Astrocyte (in vitro differentiated cells and primary cell): ENCODE measurements at regions not wholly inside any gene's neighbourhood (a gene's known extent, or its start where the extent isn't known, plus 50 kb on each side); places are given as distances from the start of the nearest gene placed in this dataset.

Experiments used
- DNase-seq: peaks from one replicate; pipeline ENCODE4 v3.0.0-alpha.2; 2010; ENCODE audit warnings: low read depth
- FAIRE-seq: peaks from 2 replicates; lab custom pipeline; 2011; peaks lifted over from hg19 to GRCh38; lab: Jason Lieb, UNC
- H2AFZ ChIP-seq: 2 replicates; pipeline ENCODE4 v1.6.0; 2012; ENCODE audit warnings: low read depth, low read length, inconsistent platforms
- H3K27ac ChIP-seq: 2 replicates; pipeline ENCODE4 v1.5.1; 2011; ENCODE audit warnings: low read depth, low read length, inconsistent platforms
- H3K27me3 ChIP-seq: 2 replicates; pipeline ENCODE4 v1.6.0; 2011; ENCODE audit warnings: low read length, inconsistent platforms; ENCODE audit not compliant: insufficient read depth
- H3K36me3 ChIP-seq: 2 replicates; pipeline ENCODE4 v1.5.1; 2011; ENCODE audit warnings: low read length, inconsistent platforms; ENCODE audit not compliant: insufficient read depth
- H3K4me1 ChIP-seq: 2 replicates; pipeline ENCODE4 v1.5.1; 2011; ENCODE audit warnings: low read length, inconsistent platforms; ENCODE audit not compliant: insufficient read depth
- H3K4me2 ChIP-seq: 2 replicates; pipeline ENCODE4 v1.6.0; 2012; ENCODE audit warnings: low read length, inconsistent platforms
- H3K4me3 ChIP-seq: 2 replicates; pipeline ENCODE4 v1.5.1; 2011; ENCODE audit warnings: low read depth, mild to moderate bottlenecking, low read length, inconsistent platforms; ENCODE audit not compliant: insufficient read depth
- H3K79me2 ChIP-seq: 2 replicates; pipeline ENCODE4 v1.6.0; 2012; ENCODE audit warnings: mild to moderate bottlenecking, low read length, inconsistent platforms; ENCODE audit not compliant: insufficient read depth
- H3K9ac ChIP-seq: 2 replicates; pipeline ENCODE4 v1.6.0; 2012; ENCODE audit warnings: mild to moderate bottlenecking, low read length, inconsistent platforms
- H3K9me3 ChIP-seq: 2 replicates; pipeline ENCODE4 v1.5.1; 2012; ENCODE audit warnings: low read depth, mild to moderate bottlenecking, low read length, inconsistent platforms; ENCODE audit not compliant: insufficient read depth
- H4K20me1 ChIP-seq: 2 replicates; pipeline ENCODE4 v1.6.0; 2012; ENCODE audit warnings: low read length, inconsistent platforms; ENCODE audit not compliant: insufficient read depth
- H3K27ac Mint-ChIP-seq: one replicate; pipeline ENCODE4 v1.8.0; 2021; ENCODE audit warnings: mild to moderate bottlenecking, mixed read lengths; ENCODE audit not compliant: unreplicated experiment
- H3K27me3 Mint-ChIP-seq: one replicate; pipeline ENCODE4 v1.8.0; 2021; ENCODE audit warnings: low read depth, mixed read lengths; ENCODE audit not compliant: unreplicated experiment
- H3K36me3 Mint-ChIP-seq: one replicate; pipeline ENCODE4 v1.8.0; 2021; ENCODE audit warnings: low read depth, mixed read lengths; ENCODE audit not compliant: unreplicated experiment
- H3K4me1 Mint-ChIP-seq: one replicate; pipeline ENCODE4 v1.8.0; 2021; ENCODE audit warnings: low read depth, mixed read lengths; ENCODE audit not compliant: unreplicated experiment
- H3K4me3 Mint-ChIP-seq: one replicate; pipeline ENCODE4 v1.8.0; 2021; ENCODE audit warnings: mild to moderate bottlenecking, moderate library complexity, mixed read lengths; ENCODE audit not compliant: unreplicated experiment
- H3K9me3 Mint-ChIP-seq: one replicate; pipeline ENCODE4 v1.8.0; 2021; ENCODE audit warnings: mild to moderate bottlenecking, mixed read lengths; ENCODE audit not compliant: unreplicated experiment
- EZH2 ChIP-seq: IDR thresholded peaks from 2 replicates; pipeline ENCODE4 v1.6.1; 2012; ENCODE audit warnings: mild to moderate bottlenecking, low read length, inconsistent platforms; ENCODE audit not compliant: insufficient read depth
- TF ChIP-seq, protein P1 (sequence below): IDR thresholded peaks from 2 replicates; pipeline ENCODE4 v1.5.1; 2011; ENCODE audit warnings: low read depth, mild to moderate bottlenecking, inconsistent platforms, low read length, moderate library complexity; ENCODE audit not compliant: insufficient read depth

DNA sequence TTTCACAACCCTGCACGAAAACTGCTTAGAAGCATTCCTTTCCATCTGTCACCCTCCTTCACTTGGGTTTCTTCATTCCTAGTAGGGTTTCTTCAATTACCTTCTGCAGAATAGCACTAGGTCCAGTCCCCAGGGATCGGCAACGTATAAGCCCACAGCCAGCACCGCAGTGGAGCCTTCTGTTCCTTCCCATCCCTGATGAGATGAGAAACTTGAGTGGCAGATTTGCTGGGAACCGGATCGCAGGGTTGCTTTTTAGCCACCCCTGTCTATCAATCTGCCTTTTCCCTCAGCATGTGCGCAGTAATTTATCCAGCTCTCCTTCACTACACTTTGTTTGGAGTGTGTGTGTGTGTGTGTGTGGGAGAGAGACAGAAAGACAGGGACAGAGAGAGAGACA, 94.2 kb downstream of the CD8B2 start:
- peaks cover 7% of the 10 kb centered on the region for H3K9me3 Mint-ChIP-seq
- Histone ChIP-seq H3K9me3 (no peaks in the 10 kb centered on the region), H3K4me2 (no peak overlapping the region), H3K27ac (no peak overlapping the region), H2AFZ (no peak overlapping the region), H3K79me2 (no peaks in the 10 kb centered on the region), H3K4me1 (peaks cover 9% of the 10 kb centered on the region), H3K4me3 (no peak overlapping the region), H3K9ac (no peak overlapping the region), H3K36me3 (no peaks in the 10 kb centered on the region), H3K27me3 (peaks cover 15% of the 10 kb centered on the region), H4K20me1 (no peaks in the 10 kb centered on the region)
- DNase-seq (no peak), FAIRE-seq (no peak)
- no peak for TF ChIP-seq EZH2
- TF ChIP-seq, protein P1, sequence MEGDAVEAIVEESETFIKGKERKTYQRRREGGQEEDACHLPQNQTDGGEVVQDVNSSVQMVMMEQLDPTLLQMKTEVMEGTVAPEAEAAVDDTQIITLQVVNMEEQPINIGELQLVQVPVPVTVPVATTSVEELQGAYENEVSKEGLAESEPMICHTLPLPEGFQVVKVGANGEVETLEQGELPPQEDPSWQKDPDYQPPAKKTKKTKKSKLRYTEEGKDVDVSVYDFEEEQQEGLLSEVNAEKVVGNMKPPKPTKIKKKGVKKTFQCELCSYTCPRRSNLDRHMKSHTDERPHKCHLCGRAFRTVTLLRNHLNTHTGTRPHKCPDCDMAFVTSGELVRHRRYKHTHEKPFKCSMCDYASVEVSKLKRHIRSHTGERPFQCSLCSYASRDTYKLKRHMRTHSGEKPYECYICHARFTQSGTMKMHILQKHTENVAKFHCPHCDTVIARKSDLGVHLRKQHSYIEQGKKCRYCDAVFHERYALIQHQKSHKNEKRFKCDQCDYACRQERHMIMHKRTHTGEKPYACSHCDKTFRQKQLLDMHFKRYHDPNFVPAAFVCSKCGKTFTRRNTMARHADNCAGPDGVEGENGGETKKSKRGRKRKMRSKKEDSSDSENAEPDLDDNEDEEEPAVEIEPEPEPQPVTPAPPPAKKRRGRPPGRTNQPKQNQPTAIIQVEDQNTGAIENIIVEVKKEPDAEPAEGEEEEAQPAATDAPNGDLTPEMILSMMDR = no peak
- H3K4me1 Mint-ChIP-seq = peaks cover 18% of the 10 kb centered on the region
- H3K27me3 Mint-ChIP-seq = peaks cover 20% of the 10 kb centered on the region
- H3K4me3 Mint-ChIP-seq = peak overlapping the region; percentile 48
- H3K36me3 Mint-ChIP-seq = no peaks in the 10 kb centered on the region
- H3K27ac Mint-ChIP-seq = peak overlapping the region; percentile 91

DNA sequence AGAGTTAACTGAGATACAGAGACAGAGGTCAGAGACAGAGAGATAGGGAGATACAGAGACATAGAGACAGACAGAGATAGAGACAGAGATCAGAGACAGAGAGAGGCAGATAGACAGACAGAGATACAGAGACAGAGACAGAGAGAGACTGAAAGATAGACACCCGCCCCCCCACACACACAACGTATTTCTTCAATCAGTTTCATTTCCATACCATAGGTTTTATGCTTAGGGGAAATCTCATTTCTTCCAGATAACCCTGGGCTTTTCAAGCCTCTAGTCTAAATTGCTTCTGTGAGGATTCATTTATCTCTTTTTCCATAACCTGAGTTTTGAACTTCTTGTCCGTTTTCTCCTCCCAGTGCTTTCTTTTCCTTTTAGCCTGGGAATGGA, 94.6 kb downstream of the CD8B2 start:
- H3K4me2 ChIP-seq = peak overlapping the region; percentile 83
- FAIRE-seq (no peak), DNase-seq (no peak)
- H3K36me3 ChIP-seq = no peaks in the 10 kb centered on the region
- peaks cover 5% of the 10 kb centered on the region for H3K4me1 ChIP-seq
- Mint-ChIP-seq H3K27ac (peak overlapping the region; percentile 91), H3K4me3 (peak overlapping the region; percentile 88), H3K9me3 (peaks cover 7% of the 10 kb centered on the region), H3K36me3 (no peaks in the 10 kb centered on the region), H3K27me3 (peaks cover 20% of the 10 kb centered on the region), H3K4me1 (peaks cover 14% of the 10 kb centered on the region)
- H3K27me3 ChIP-seq = peaks cover 15% of the 10 kb centered on the region
- TF ChIP-seq EZH2 = no peak
- TF ChIP-seq, protein P1 = no peak
- peak overlapping the region; percentile 57 for H3K4me3 ChIP-seq
- H3K79me2 ChIP-seq = no peaks in the 10 kb centered on the region
- H2AFZ ChIP-seq = peak overlapping the region; percentile 37
- H4K20me1 ChIP-seq = no peaks in the 10 kb centered on the region
- H3K27ac ChIP-seq = no peak overlapping the region
- no peak overlapping the region for H3K9ac ChIP-seq
- H3K9me3 ChIP-seq = no peaks in the 10 kb centered on the region
